ENCODE measurements at regions not wholly inside any gene's neighbourhood (a gene's known extent, or its start where the extent isn't known, plus 50 kb on each side); places are given as distances from the start of the nearest gene placed in this dataset.

DNA sequence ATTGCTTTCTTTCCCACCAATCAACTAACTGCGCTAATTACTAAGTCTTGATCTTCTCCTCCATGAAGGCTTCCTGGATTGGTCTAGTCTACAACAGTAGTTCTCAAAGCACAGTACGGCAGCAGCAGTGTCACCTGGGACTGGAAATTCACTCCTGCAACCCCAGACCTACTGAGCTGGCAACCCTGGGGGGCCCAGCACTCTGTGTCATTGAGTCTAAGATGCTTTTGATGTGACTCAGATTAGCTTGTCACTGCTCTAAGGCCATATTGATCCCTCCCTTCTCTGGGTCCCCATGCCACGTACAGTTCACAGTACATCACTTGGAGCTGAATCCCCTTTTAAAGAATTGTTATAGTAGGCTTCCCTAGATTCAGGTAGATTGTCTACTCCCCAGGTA is 65.7 kb upstream of the KMT2C start:
- TF ChIP-seq, protein P1, sequence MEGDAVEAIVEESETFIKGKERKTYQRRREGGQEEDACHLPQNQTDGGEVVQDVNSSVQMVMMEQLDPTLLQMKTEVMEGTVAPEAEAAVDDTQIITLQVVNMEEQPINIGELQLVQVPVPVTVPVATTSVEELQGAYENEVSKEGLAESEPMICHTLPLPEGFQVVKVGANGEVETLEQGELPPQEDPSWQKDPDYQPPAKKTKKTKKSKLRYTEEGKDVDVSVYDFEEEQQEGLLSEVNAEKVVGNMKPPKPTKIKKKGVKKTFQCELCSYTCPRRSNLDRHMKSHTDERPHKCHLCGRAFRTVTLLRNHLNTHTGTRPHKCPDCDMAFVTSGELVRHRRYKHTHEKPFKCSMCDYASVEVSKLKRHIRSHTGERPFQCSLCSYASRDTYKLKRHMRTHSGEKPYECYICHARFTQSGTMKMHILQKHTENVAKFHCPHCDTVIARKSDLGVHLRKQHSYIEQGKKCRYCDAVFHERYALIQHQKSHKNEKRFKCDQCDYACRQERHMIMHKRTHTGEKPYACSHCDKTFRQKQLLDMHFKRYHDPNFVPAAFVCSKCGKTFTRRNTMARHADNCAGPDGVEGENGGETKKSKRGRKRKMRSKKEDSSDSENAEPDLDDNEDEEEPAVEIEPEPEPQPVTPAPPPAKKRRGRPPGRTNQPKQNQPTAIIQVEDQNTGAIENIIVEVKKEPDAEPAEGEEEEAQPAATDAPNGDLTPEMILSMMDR (conservative IDR thresholded peaks at IDR 0.05) = no peak
- TF ChIP-seq EZH2 (IDR thresholded peaks at IDR 0.05; ENCODE audit: low read depth) = no peak
